CD1c-positive myeloid dendritic cell (primary cell): ENCODE measurements at regions not wholly inside any gene's neighbourhood (a gene's known extent, or its start where the extent isn't known, plus 50 kb on each side); places are given as distances from the start of the nearest gene placed in this dataset.
"Not testable (repeated sequence)": the region's sequence is repeated elsewhere in the genome, so short reads cannot be mapped to it uniquely, and the experiment has no call there.

Experiments used
- DNase-seq: peaks from one replicate; pipeline ENCODE4 v3.0.0-alpha.2; 2016; ENCODE audit errors: extremely low spot score

- DNase-seq: no peak
Measured at GRCh38 chr2:104904889-104905288, 51.0 kb downstream of the POU3F3 start.

GRCh38 chr2:104909317-104909716, 55.4 kb downstream of the POU3F3 start:
- DNase-seq: no peak

- DNase-seq: no peak
Measured at GRCh38 chr2:104914509-104914908, 60.6 kb downstream of the POU3F3 start.

GRCh38 chr2:104915107-104915793, 61.3 kb downstream of the POU3F3 start:
- no peak for DNase-seq

GRCh38 chr2:104919127-104919526, 65.2 kb downstream of the POU3F3 start:
- no peak for DNase-seq

GRCh38 chr2:104923665-104924064, 69.8 kb downstream of the POU3F3 start:
- no peak for DNase-seq

- DNase-seq: no peak
Measured at GRCh38 chr2:104929663-104930062, 75.7 kb downstream of the POU3F3 start.

GRCh38 chr2:104930732-104931131, 76.8 kb downstream of the POU3F3 start:
- no peak for DNase-seq

- no peak for DNase-seq
Measured at GRCh38 chr2:104932243-104932642, 78.3 kb downstream of the POU3F3 start.

- DNase-seq: no peak
Measured at GRCh38 chr2:104933151-104933917, 79.4 kb downstream of the POU3F3 start.

- no peak for DNase-seq
Measured at GRCh38 chr2:104936527-104936926, 82.6 kb downstream of the POU3F3 start.

GRCh38 chr2:104938231-104938941, 84.5 kb downstream of the POU3F3 start:
- DNase-seq: no peak

- DNase-seq: no peak
Measured at GRCh38 chr2:104939570-104940217, 85.8 kb downstream of the POU3F3 start.

- DNase-seq: peak; percentile 18
Measured at GRCh38 chr2:104944495-104944894, 90.6 kb downstream of the POU3F3 start.

- no peak for DNase-seq
Measured at GRCh38 chr2:104945121-104945520, 91.2 kb downstream of the POU3F3 start.

- DNase-seq: no peak
Measured at GRCh38 chr2:104945866-104946265, 92.0 kb downstream of the POU3F3 start.

- not testable (repeated sequence) for DNase-seq
Measured at GRCh38 chr2:104947456-104947855, 90.4 kb upstream of the MRPS9 start.

GRCh38 chr2:104952976-104953375, 84.9 kb upstream of the MRPS9 start:
- no peak for DNase-seq

- DNase-seq: no peak
Measured at GRCh38 chr2:104965900-104966299, 72.0 kb upstream of the MRPS9 start.

GRCh38 chr2:104969564-104969963, 68.3 kb upstream of the MRPS9 start:
- DNase-seq: no peak

GRCh38 chr2:104975371-104975770, 62.5 kb upstream of the MRPS9 start:
- DNase-seq: peak; percentile 35

GRCh38 chr2:104975851-104976250, 62.0 kb upstream of the MRPS9 start:
- DNase-seq: peak; percentile 72
